GM10248 (cell line): ENCODE measurements at regions not wholly inside any gene's neighbourhood (a gene's known extent, or its start where the extent isn't known, plus 50 kb on each side); places are given as distances from the start of the nearest gene placed in this dataset.

Experiments
- CTCF ChIA-PET: fragments of 300-600 bp; sonication (Branson Sonifier 250); formaldehyde crosslinking; extraction: SDS; loops from one replicate; lab custom pipeline; 2021; ENCODE audit warnings: antibody characterized with exemption; lab: Yijun Ruan, JAX
- POLR2A ChIA-PET: fragments of 350-650 bp; sonication (Branson Sonifier 250); formaldehyde crosslinking; extraction: SDS; loops from one replicate; lab custom pipeline; 2020; ENCODE audit warnings: antibody characterized with exemption; lab: Yijun Ruan, JAX
- DNase-seq: peaks from one replicate; pipeline ENCODE4 v3.0.0; 2012; ENCODE audit errors: extremely low spot score
- TF ChIP-seq, protein P1 (sequence below): IDR thresholded peaks from 2 replicates; pipeline ENCODE4 v1.5.1; 2012; ENCODE audit warnings: mild to moderate bottlenecking, low read depth; ENCODE audit errors: extremely low read depth, missing control alignments, control extremely low read depth

DNA sequence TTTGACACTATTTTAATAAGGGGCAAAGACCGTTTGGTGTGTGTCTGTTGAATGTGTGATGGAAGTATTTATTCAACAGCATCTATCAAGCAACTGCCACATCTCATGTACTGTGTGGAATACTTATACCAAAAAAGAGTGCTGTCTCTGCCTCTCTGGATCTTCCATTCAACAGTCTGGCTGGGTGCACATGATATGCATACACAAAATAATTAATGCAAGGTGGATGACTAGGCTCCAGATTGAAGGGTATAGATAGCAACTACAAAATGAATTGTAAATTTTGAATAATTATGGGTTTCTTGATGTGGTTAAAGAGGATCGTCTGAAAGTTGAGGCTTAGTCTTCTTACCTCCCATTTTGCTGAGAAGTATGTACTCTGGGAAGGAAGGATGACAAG, 145.9 kb upstream of the OTX2 start:
- CTCF ChIA-PET, result interaction anchor here (1.0 kb wide), 1 partner anchor 21 kb away, joined by 3 read pairs; no protein-coding TSS in a partner anchor
- POLR2A ChIA-PET, result no interaction called here
- TF ChIP-seq, protein P1, sequence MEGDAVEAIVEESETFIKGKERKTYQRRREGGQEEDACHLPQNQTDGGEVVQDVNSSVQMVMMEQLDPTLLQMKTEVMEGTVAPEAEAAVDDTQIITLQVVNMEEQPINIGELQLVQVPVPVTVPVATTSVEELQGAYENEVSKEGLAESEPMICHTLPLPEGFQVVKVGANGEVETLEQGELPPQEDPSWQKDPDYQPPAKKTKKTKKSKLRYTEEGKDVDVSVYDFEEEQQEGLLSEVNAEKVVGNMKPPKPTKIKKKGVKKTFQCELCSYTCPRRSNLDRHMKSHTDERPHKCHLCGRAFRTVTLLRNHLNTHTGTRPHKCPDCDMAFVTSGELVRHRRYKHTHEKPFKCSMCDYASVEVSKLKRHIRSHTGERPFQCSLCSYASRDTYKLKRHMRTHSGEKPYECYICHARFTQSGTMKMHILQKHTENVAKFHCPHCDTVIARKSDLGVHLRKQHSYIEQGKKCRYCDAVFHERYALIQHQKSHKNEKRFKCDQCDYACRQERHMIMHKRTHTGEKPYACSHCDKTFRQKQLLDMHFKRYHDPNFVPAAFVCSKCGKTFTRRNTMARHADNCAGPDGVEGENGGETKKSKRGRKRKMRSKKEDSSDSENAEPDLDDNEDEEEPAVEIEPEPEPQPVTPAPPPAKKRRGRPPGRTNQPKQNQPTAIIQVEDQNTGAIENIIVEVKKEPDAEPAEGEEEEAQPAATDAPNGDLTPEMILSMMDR, result no peak
- no peak for DNase-seq

DNA sequence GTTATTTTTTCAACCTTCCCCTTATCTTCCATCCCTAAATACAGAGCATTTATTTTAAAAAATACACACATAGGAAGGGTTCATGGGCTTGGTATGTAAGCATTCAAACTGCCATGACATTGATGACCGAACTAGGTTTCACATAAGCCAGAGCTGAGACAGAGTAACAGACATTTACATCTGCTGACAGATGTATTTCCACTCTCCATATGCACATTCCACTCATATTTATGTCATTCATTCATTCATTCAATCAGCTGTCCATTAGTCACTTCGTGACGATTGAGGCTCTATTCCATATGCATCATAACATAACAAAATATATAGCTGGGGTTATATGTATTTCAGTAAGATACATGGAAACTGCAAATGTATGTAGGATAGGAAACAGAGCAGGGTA, 145.5 kb upstream of the OTX2 start:
- POLR2A ChIA-PET, result no interaction called here
- TF ChIP-seq, protein P1, result no peak
- CTCF ChIA-PET, result interaction anchor here (1.0 kb wide), 1 partner anchor 20 kb away, joined by 3 read pairs; no protein-coding TSS in a partner anchor
- no peak for DNase-seq

DNA sequence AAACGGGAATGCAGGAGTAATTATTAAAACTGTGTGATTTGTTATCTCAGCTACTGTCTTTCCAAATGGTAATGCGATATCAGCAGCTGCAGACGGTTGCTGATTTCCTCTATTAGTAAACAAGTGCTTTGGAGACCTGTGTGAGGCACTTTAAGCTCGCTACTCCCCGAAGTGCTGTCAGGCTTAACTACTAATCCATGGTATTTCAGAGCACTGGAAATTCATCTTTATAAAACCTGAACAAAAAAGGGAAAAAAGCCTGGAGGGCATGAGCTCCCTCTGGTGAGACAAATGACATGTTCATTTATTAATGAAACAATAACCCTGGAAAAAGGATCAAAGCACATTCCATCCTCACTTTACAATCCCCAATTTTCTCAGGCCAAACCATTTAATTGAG, 143.6 kb upstream of the OTX2 start:
- DNase-seq, result no peak
- TF ChIP-seq, protein P1, result no peak
- ChIA-PET CTCF (no interaction called here), POLR2A (no interaction called here)

DNA sequence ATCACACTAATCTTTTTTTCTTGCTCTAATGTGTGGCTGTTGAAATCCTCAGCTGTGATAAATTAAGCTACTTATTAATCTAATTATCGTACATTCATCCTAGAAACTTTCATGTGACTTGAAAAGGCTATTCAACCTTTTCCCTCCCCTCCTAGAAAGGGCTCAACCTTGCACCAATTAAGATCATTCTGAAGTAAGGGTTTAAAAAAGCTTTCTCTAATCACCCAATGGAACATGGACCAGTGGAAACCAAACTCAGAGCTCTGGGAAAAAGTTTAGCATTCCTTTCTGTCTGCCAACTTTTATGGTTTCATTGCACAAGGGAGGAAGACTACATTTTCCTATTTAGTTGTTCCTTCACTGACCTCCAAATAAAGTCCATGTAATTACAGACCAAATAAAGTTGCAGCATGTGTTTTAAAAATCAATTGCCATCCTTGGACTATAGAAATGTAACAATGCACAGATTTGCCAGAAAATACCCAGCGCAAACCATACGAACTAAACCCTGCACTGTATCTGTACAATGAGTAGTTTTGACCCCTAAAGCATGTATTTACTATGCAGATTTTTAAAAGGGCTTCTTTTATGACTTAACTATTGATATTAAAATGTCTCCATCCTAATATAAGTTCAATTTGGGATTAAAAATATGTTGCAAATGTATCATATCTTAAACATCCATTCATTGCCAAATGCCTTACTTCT, 142.6 kb upstream of the OTX2 start:
- DNase-seq, result no peak
- POLR2A ChIA-PET, result no interaction called here
- TF ChIP-seq, protein P1, result no peak
- CTCF ChIA-PET, result no interaction called here

DNA sequence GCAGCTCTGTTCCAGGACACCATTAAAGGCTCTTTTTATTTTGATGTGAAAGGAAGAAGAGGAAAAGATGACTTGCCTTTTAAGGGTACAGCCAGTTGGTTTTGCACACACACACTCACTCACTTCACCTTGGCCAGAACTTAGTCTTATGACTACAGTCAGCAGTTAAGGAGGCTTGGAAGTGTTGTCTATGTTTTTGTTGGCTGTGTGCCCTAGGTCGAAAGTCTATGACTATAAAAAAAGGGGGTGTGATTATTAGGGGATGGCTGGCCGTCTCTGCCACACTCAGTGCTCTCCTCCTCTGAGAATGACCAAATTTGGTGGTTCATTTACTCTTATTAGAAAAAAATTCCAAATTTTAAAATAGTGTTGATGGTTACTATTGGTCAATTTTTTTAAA, 139.5 kb upstream of the OTX2 start:
- TF ChIP-seq, protein P1, result no peak
- CTCF ChIA-PET, result interaction anchor here (2.6 kb wide), 1 partner anchor 10 kb away, joined by 7 read pairs; no protein-coding TSS in a partner anchor
- POLR2A ChIA-PET, result no interaction called here
- no peak for DNase-seq

DNA sequence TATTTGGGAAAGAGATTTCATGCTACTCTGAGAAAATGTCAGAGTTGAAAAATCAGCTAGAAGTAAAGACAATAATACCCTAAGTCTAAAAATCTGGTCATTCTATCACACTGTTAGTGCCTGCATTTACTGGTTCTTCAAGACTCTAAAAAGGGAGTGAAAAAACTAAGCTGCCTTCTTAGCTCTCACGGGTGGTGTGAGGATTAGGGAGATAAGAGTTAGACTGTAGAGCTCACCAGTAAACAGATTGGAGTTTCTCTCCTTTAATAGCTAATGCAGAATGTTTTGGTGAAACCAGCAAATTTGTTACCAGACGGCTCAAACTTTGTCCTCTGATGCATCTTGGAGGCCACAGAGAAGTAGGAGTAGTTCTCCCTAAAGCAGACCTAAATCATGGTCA, 135.0 kb upstream of the OTX2 start:
- CTCF ChIA-PET, result interaction anchor here (0.9 to 1.5 kb wide), 2 partner anchors 13 to 230 kb away, joined by 3 read pairs; no protein-coding TSS in a partner anchor

More for the DNA sequence above, 135.0 kb upstream of the OTX2 start:
- POLR2A ChIA-PET, result no interaction called here
- TF ChIP-seq, protein P1, result no peak
- no peak for DNase-seq
